H9 (cell line): ENCODE measurements at regions not wholly inside any gene's neighbourhood (a gene's known extent, or its start where the extent isn't known, plus 50 kb on each side); places are given as distances from the start of the nearest gene placed in this dataset.

Experiments used
- DNase-seq: peaks from one replicate; pipeline ENCODE4 v3.0.0-alpha.2; 2017
- H2AFZ ChIP-seq: one replicate; pipeline ENCODE4 v1.6.1; 2013; ENCODE audit warnings: mild to moderate bottlenecking, low read length, control low read depth, moderate library complexity
- H2AK5ac ChIP-seq: 2 replicates; pipeline ENCODE4 v1.6.1; 2013; ENCODE audit warnings: low read length, control low read depth, mixed read lengths; ENCODE audit not compliant: insufficient read length
- H2BK120ac ChIP-seq: one replicate; pipeline ENCODE4 v1.6.1; 2013; ENCODE audit warnings: low read depth, mild to moderate bottlenecking, low read length, control low read depth, inconsistent platforms; ENCODE audit not compliant: poor library complexity, severe bottlenecking
- H2BK12ac ChIP-seq: 2 replicates; pipeline ENCODE4 v1.6.1; 2013; ENCODE audit warnings: low read length, control low read depth, mixed read lengths, low read depth; ENCODE audit not compliant: insufficient read length
- H2BK15ac ChIP-seq: 2 replicates; pipeline ENCODE4 v1.6.1; 2013; ENCODE audit warnings: low read depth, low read length, control low read depth
- H2BK20ac ChIP-seq: one replicate; pipeline ENCODE4 v1.6.1; 2013; ENCODE audit warnings: low read depth, mild to moderate bottlenecking, low read length, control low read depth, inconsistent platforms; ENCODE audit not compliant: poor library complexity, severe bottlenecking
- H2BK5ac ChIP-seq: 2 replicates; pipeline ENCODE4 v1.6.1; 2013; ENCODE audit warnings: low read length, control low read depth, mixed read lengths; ENCODE audit not compliant: insufficient read length
- H3K14ac ChIP-seq: 2 replicates; pipeline ENCODE4 v1.6.1; 2013; ENCODE audit warnings: low read length, control low read depth; ENCODE audit not compliant: insufficient read depth
- H3K18ac ChIP-seq: 2 replicates; pipeline ENCODE4 v1.6.1; 2013; ENCODE audit warnings: low read depth, mild to moderate bottlenecking, mixed read lengths, low read length, control low read depth; ENCODE audit not compliant: insufficient read length
- H3K23ac ChIP-seq: 2 replicates; pipeline ENCODE4 v1.6.1; 2013; ENCODE audit warnings: low read length, control low read depth, mixed read lengths, low read depth; ENCODE audit not compliant: insufficient read length
- H3K23me2 ChIP-seq: 2 replicates; pipeline ENCODE4 v1.6.1; 2013; ENCODE audit warnings: low read depth, mild to moderate bottlenecking, mixed read lengths, low read length, control low read depth; ENCODE audit not compliant: insufficient read length, poor library complexity, severe bottlenecking
- H3K27ac ChIP-seq: 2 replicates; pipeline ENCODE4 v1.5.1; 2013; ENCODE audit warnings: low read length, control low read depth, mixed read lengths, low read depth; ENCODE audit not compliant: insufficient read length
- H3K27me3 ChIP-seq: 2 replicates; pipeline ENCODE4 v1.6.1; 2013; ENCODE audit warnings: low read length, control low read depth, inconsistent platforms; ENCODE audit not compliant: insufficient read depth
- H3K4ac ChIP-seq: 2 replicates; pipeline ENCODE4 v1.6.1; 2013; ENCODE audit warnings: low read depth, mild to moderate bottlenecking, control low read depth, inconsistent platforms, low read length, moderate library complexity
- H3K4me1 ChIP-seq: 2 replicates; pipeline ENCODE4 v1.6.1; 2013; ENCODE audit warnings: low read length, control low read depth, inconsistent platforms; ENCODE audit not compliant: insufficient read depth
- H3K4me2 ChIP-seq: 2 replicates; pipeline ENCODE4 v1.6.1; 2013; ENCODE audit warnings: low read length, control low read depth, mixed read lengths; ENCODE audit not compliant: insufficient read length, insufficient read depth
- H3K56ac ChIP-seq: 2 replicates; pipeline ENCODE4 v1.6.1; 2013; ENCODE audit warnings: low read depth, mild to moderate bottlenecking, mixed read lengths, low read length, control low read depth; ENCODE audit not compliant: insufficient read length
- H3K79me1 ChIP-seq: 2 replicates; pipeline ENCODE4 v1.6.1; 2013; ENCODE audit warnings: low read depth, mild to moderate bottlenecking, moderate library complexity, low read length, control low read depth, inconsistent platforms; ENCODE audit not compliant: insufficient read depth, poor library complexity, severe bottlenecking
- H3K79me2 ChIP-seq: 2 replicates; pipeline ENCODE4 v1.6.1; 2013; ENCODE audit warnings: low read length, control low read depth, inconsistent platforms; ENCODE audit not compliant: insufficient read depth
- H3K9ac ChIP-seq: 2 replicates; pipeline ENCODE4 v1.6.1; 2013; ENCODE audit warnings: low read length, control low read depth, mixed read lengths; ENCODE audit not compliant: insufficient read length; ENCODE audit errors: extremely low read depth
- H3K9me3 ChIP-seq: one replicate; pipeline ENCODE4 v1.6.1; 2013; ENCODE audit warnings: low read depth, low read length, inconsistent platforms; ENCODE audit not compliant: control insufficient read depth
- H3T11ph ChIP-seq: one replicate; pipeline ENCODE4 v1.6.1; 2013; ENCODE audit warnings: mild to moderate bottlenecking, low read length, control low read depth, inconsistent platforms
- H4K20me1 ChIP-seq: one replicate; pipeline ENCODE4 v1.6.1; 2013; ENCODE audit not compliant: control insufficient read depth, insufficient read length, insufficient read depth
- H4K5ac ChIP-seq: 2 replicates; pipeline ENCODE4 v1.6.1; 2013; ENCODE audit warnings: low read depth, mild to moderate bottlenecking, mixed read lengths, low read length, control low read depth; ENCODE audit not compliant: insufficient read length
- H4K8ac ChIP-seq: replicated peaks from 2 replicates; pipeline ENCODE4 v1.6.1; 2013; ENCODE audit warnings: low read length, control low read depth, mixed read lengths, low read depth; ENCODE audit not compliant: insufficient read length
- H4K91ac ChIP-seq: 2 replicates; pipeline ENCODE4 v1.6.1; 2013; ENCODE audit warnings: low read depth, mild to moderate bottlenecking, moderate library complexity, mixed read lengths, low read length, control low read depth; ENCODE audit not compliant: insufficient read length
- H3K27ac Mint-ChIP-seq, 3 experiments: 2 replicates in 2 of 3; 3 replicates in 1 of 3; pipeline ENCODE4 v1.8.0; 2020 to 2021; ENCODE audit warnings: mixed read lengths in 3 of 3, mild to moderate bottlenecking in 1 of 3, moderate library complexity in 1 of 3
- H3K27me3 Mint-ChIP-seq: 2 replicates; pipeline ENCODE4 v1.8.0; 2021; ENCODE audit warnings: low read depth, mild to moderate bottlenecking, moderate library complexity, mixed read lengths
- H3K36me3 Mint-ChIP-seq, 3 experiments: 2 replicates in 2 of 3; 3 replicates in 1 of 3; pipeline ENCODE4 v1.8.0; 2020 to 2021; ENCODE audit warnings: low read depth in 3 of 3, mixed read lengths in 3 of 3; ENCODE audit not compliant: insufficient read depth in 1 of 3
- H3K4me1 Mint-ChIP-seq, 2 experiments: 2 replicates each; pipeline ENCODE4 v1.8.0; 2020; ENCODE audit warnings: mixed read lengths in 2 of 2
- H3K4me3 Mint-ChIP-seq, 2 experiments: 2 replicates in 1 of 2; 3 replicates in 1 of 2; pipeline ENCODE4 v1.8.0; 2020 to 2021; ENCODE audit warnings: mild to moderate bottlenecking in 2 of 2, mixed read lengths in 2 of 2, moderate library complexity in 1 of 2
- H3K9me3 Mint-ChIP-seq, 2 experiments: 2 replicates in 1 of 2; 3 replicates in 1 of 2; pipeline ENCODE4 v1.8.0; 2020; ENCODE audit warnings: mild to moderate bottlenecking in 2 of 2, mixed read lengths in 2 of 2, moderate library complexity in 1 of 2
- CTCF ChIP-seq: fragments of 200-600 bp; sonication (generic); conservative IDR thresholded peaks from 3 replicates; pipeline ENCODE4 v1.8.0; 2021; ENCODE audit warnings: antibody characterized with exemption, mild to moderate bottlenecking
- WGBS: extraction: QIAGEN DNeasy Blood & Tissue Kit; methylation state at CpG from one replicate; pipeline ENCODE4 v1.1.7; 2013; ENCODE audit warnings: missing lambda C conversion rate, low lambda C conversion rate, mixed read lengths; ENCODE audit not compliant: insufficient read length; ENCODE audit errors: extremely low coverage; 5-methylcytosine and 5-hydroxymethylcytosine counted together

- Histone ChIP-seq H3K14ac (no peak overlapping the region), H3K4me1 (no peaks in the 10 kb centered on the region), H3K27me3 (no peaks in the 10 kb centered on the region), H4K20me1 (no peaks in the 10 kb centered on the region), H2AK5ac (no peak overlapping the region), H3K27ac (no peak overlapping the region), H3K4me2 (no peak overlapping the region), H2BK20ac (no peak overlapping the region), H3K9ac (no peak overlapping the region), H2BK12ac (no peak overlapping the region), H3K56ac (no peak overlapping the region), H3K18ac (no peak overlapping the region), H2BK5ac (no peak overlapping the region), H4K5ac (no peak overlapping the region), H3K9me3 (no peaks in the 10 kb centered on the region), H2BK120ac (no peak overlapping the region), H3T11ph (no peak overlapping the region), H4K8ac (no peak overlapping the region), H3K4ac (no peak overlapping the region), H3K23ac (no peak overlapping the region), H3K23me2 (no peaks in the 10 kb centered on the region), H3K79me1 (no peaks in the 10 kb centered on the region), H2BK15ac (no peak overlapping the region), H4K91ac (no peak overlapping the region), H3K79me2 (no peaks in the 10 kb centered on the region), H2AFZ (no peak overlapping the region)
- no peak overlapping the region for H3K4me3 Mint-ChIP-seq
- 0 out of 7 replicates have a peak overlapping the region, but pooled peaks of 1 of the 3 experiments have one; percentile 59 for H3K27ac Mint-ChIP-seq
- no peak for DNase-seq
- H3K4me1 Mint-ChIP-seq = peaks cover 6 to 11% of the 10 kb centered on the region in 2 experiments; a peak in 3 of 4 replicates
- H3K27me3 Mint-ChIP-seq = no peaks in the 10 kb centered on the region
- WGBS = no CpG with 5 or more reads among the region's 7 CpGs
- no peaks in the 10 kb centered on the region for H3K36me3 Mint-ChIP-seq
- H3K9me3 Mint-ChIP-seq = no peaks in the 10 kb centered on the region
- TF ChIP-seq CTCF = no peak
These were observed 170.5 kb upstream of the NPY start for GRCh38 chr7:24113506-24113905.
